ENCODE measurements at regions not wholly inside any gene's neighbourhood (a gene's known extent, or its start where the extent isn't known, plus 50 kb on each side); places are given as distances from the start of the nearest gene placed in this dataset.

- TF ChIP-seq CTCF (IDR thresholded peaks at IDR 0.05 in 8 of 11, conservative IDR thresholded peaks at IDR 0.05 in 3 of 11): no peak
- TF ChIP-seq POLR2AphosphoS5 (IDR thresholded peaks at IDR 0.05): no peak
Measured at GRCh38 chr4:157664726-157665125, 444.2 kb downstream of the GRIA2 start.

All from spleen (tissue), 7 donors.